ENCODE measurements at regions not wholly inside any gene's neighbourhood (a gene's known extent, or its start where the extent isn't known, plus 50 kb on each side); places are given as distances from the start of the nearest gene placed in this dataset.

- Histone ChIP-seq H3K4me2 (ENCODE audit: low read length) (no peak overlapping the region), H3K79me2 (ENCODE audit: low read length) (no peaks in the 10 kb centered on the region), H3K9me3 (ENCODE audit: insufficient read depth, low read length) (no peaks in the 10 kb centered on the region), H2AFZ (ENCODE audit: low read depth, low read length) (no peak overlapping the region), H3K4me1 (ENCODE audit: low read length) (no peaks in the 10 kb centered on the region), H3K4me3 (ENCODE audit: low read length) (no peak overlapping the region), H3K27ac (ENCODE audit: low read length) (no peak overlapping the region), H3K27me3 (ENCODE audit: low read depth, low read length) (no peaks in the 10 kb centered on the region), H3K9ac (ENCODE audit: low read length) (no peak overlapping the region), H4K20me1 (ENCODE audit: insufficient read depth, low read length) (no peaks in the 10 kb centered on the region), H3K36me3 (replicated peaks; ENCODE audit: low read depth, low read length) (no peaks in the 10 kb centered on the region)
- no peak for TF ChIP-seq EZH2phosphoT487 (IDR thresholded peaks at IDR 0.05; ENCODE audit: low read depth)
- TF ChIP-seq, protein P1, sequence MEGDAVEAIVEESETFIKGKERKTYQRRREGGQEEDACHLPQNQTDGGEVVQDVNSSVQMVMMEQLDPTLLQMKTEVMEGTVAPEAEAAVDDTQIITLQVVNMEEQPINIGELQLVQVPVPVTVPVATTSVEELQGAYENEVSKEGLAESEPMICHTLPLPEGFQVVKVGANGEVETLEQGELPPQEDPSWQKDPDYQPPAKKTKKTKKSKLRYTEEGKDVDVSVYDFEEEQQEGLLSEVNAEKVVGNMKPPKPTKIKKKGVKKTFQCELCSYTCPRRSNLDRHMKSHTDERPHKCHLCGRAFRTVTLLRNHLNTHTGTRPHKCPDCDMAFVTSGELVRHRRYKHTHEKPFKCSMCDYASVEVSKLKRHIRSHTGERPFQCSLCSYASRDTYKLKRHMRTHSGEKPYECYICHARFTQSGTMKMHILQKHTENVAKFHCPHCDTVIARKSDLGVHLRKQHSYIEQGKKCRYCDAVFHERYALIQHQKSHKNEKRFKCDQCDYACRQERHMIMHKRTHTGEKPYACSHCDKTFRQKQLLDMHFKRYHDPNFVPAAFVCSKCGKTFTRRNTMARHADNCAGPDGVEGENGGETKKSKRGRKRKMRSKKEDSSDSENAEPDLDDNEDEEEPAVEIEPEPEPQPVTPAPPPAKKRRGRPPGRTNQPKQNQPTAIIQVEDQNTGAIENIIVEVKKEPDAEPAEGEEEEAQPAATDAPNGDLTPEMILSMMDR (IDR thresholded peaks at IDR 0.05; ENCODE audit: low read depth, low read length): no peak
Measured at GRCh38 chr9:87813119-87813463, 69.6 kb upstream of the SPATA31E1 start.

- Histone ChIP-seq H3K4me3 (ENCODE audit: low read length) (no peak overlapping the region), H3K79me2 (ENCODE audit: low read length) (no peaks in the 10 kb centered on the region), H3K36me3 (replicated peaks; ENCODE audit: low read depth, low read length) (no peaks in the 10 kb centered on the region), H3K9ac (ENCODE audit: low read length) (no peak overlapping the region), H3K27me3 (ENCODE audit: low read depth, low read length) (no peaks in the 10 kb centered on the region), H3K9me3 (ENCODE audit: insufficient read depth, low read length) (no peaks in the 10 kb centered on the region), H3K27ac (ENCODE audit: low read length) (no peak overlapping the region), H3K4me2 (ENCODE audit: low read length) (no peak overlapping the region), H2AFZ (ENCODE audit: low read depth, low read length) (no peak overlapping the region), H3K4me1 (ENCODE audit: low read length) (no peaks in the 10 kb centered on the region), H4K20me1 (ENCODE audit: insufficient read depth, low read length) (no peaks in the 10 kb centered on the region)
- TF ChIP-seq, protein P1 (IDR thresholded peaks at IDR 0.05; ENCODE audit: low read depth, low read length): no peak
- no peak for TF ChIP-seq EZH2phosphoT487 (IDR thresholded peaks at IDR 0.05; ENCODE audit: low read depth)
Measured at GRCh38 chr9:87816036-87816435, 66.6 kb upstream of the SPATA31E1 start.

DNA sequence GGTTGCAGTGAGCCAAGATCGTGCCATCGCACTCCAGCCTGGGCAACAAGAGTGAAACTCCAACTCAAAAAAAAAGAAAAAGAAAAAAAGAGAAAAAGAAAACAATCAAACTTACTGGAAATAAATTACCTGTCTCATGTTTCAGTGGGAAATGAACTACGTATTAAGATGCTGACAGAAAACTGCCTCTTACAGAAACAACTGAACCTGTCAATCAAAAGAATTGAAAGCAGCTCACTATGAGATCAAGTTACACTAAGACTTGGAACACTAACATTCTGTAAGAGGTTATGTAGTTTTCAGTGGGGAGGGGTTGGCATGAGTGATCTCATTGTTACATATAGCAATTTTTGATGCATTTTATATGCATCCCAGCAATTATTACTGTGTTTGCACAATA is 64.4 kb upstream of the SPATA31E1 start:
- H3K27ac ChIP-seq (ENCODE audit: low read length): no peak overlapping the region
- no peak overlapping the region for H3K4me2 ChIP-seq (ENCODE audit: low read length)
- H3K79me2 ChIP-seq (ENCODE audit: low read length): no peaks in the 10 kb centered on the region
- no peak overlapping the region for H3K4me3 ChIP-seq (ENCODE audit: low read length)
- no peaks in the 10 kb centered on the region for H3K36me3 ChIP-seq (replicated peaks; ENCODE audit: low read depth, low read length)
- H3K27me3 ChIP-seq (ENCODE audit: low read depth, low read length): no peaks in the 10 kb centered on the region
- H2AFZ ChIP-seq (ENCODE audit: low read depth, low read length): no peak overlapping the region
- no peak overlapping the region for H3K9ac ChIP-seq (ENCODE audit: low read length)
- no peaks in the 10 kb centered on the region for H3K4me1 ChIP-seq (ENCODE audit: low read length)
- H3K9me3 ChIP-seq (ENCODE audit: insufficient read depth, low read length): no peaks in the 10 kb centered on the region
- no peak for TF ChIP-seq EZH2phosphoT487 (IDR thresholded peaks at IDR 0.05; ENCODE audit: low read depth)
- TF ChIP-seq, protein P1 (IDR thresholded peaks at IDR 0.05; ENCODE audit: low read depth, low read length): no peak
- H4K20me1 ChIP-seq (ENCODE audit: insufficient read depth, low read length): no peaks in the 10 kb centered on the region

DNA sequence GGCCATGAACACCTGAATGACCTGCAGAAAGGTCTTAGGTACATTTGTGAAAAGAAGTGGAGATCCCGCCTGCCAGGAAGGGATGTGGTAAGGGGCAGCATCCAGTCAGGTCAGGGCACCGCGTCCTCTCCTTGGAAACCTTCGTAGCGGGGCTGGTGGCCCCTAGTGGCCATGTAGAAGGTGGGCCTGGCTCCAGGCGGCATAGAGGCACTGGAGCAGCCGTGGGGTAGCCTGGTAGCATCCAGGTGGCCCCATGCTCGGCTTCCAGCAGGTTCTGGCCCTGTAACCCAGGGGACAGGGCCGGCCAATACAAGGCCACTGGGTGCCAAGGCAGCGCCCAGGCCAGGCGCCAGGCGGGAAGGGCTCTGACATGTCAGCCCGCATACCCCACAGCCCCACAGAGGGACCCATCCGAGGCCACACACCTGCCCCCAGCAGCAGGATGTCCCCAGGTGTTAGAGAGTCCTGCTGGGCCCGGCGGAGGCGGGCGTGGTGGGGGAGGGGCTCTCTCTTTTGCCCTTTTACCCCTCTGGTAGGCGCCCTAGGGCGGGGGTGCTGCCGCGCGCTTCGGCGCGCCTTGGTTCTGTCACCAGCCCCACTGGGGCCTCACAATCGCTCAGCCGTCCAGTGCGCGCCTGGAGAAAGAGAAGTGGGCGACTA is 58.3 kb upstream of the SPATA31E1 start:
- Histone ChIP-seq H3K4me1 (ENCODE audit: low read length) (no peaks in the 10 kb centered on the region), H3K27me3 (ENCODE audit: low read depth, low read length) (no peaks in the 10 kb centered on the region), H3K9ac (ENCODE audit: low read length) (no peak overlapping the region), H4K20me1 (ENCODE audit: insufficient read depth, low read length) (no peaks in the 10 kb centered on the region), H2AFZ (ENCODE audit: low read depth, low read length) (no peak overlapping the region), H3K9me3 (ENCODE audit: insufficient read depth, low read length) (no peaks in the 10 kb centered on the region), H3K36me3 (replicated peaks; ENCODE audit: low read depth, low read length) (no peaks in the 10 kb centered on the region), H3K4me2 (ENCODE audit: low read length) (no peak overlapping the region), H3K79me2 (ENCODE audit: low read length) (no peaks in the 10 kb centered on the region), H3K27ac (ENCODE audit: low read length) (no peak overlapping the region), H3K4me3 (ENCODE audit: low read length) (no peak overlapping the region)
- TF ChIP-seq EZH2phosphoT487 (IDR thresholded peaks at IDR 0.05; ENCODE audit: low read depth): no peak
- TF ChIP-seq, protein P1 (IDR thresholded peaks at IDR 0.05; ENCODE audit: low read depth, low read length): no peak
